Right atrium auricular region (tissue), 2 donors: ENCODE measurements at regions not wholly inside any gene's neighbourhood (a gene's known extent, or its start where the extent isn't known, plus 50 kb on each side); places are given as distances from the start of the nearest gene placed in this dataset.

ENCODE experiments used
- DNase-seq: peaks from one replicate; pipeline ENCODE4 v3.0.0-alpha.2; 2019; ENCODE audit warnings: low spot score
- H3K27ac ChIP-seq, 2 donors: fragments of 200-600 bp; sonication (generic); 1 replicate in 1 of 2; 2 replicates in 1 of 2; pipeline ENCODE4 v1.5.1; 2016 to 2019
- H3K27me3 ChIP-seq, 2 donors: fragments of 200-600 bp; sonication (generic); one replicate each; pipeline versions ENCODE4 v1.5.1 to v1.6.0; 2017 to 2019
- H3K36me3 ChIP-seq: fragments of 200-600 bp; sonication (generic); one replicate; pipeline ENCODE4 v1.5.1; 2016
- H3K4me1 ChIP-seq, 2 donors: fragments of 200-600 bp; sonication (generic); one replicate each; pipeline versions ENCODE4 v1.5.1 to v1.6.0; 2017 to 2019
- H3K4me3 ChIP-seq, 2 donors: fragments of 200-600 bp; sonication (generic); 1 replicate in 1 of 2; 2 replicates in 1 of 2; pipeline ENCODE4 v1.5.1; 2017 to 2019; ENCODE audit warnings: mild to moderate bottlenecking in 1 of 2, moderate library complexity in 1 of 2
- H3K9me3 ChIP-seq, 2 donors: fragments of 200-600 bp; sonication (generic); one replicate each; pipeline ENCODE4 v1.5.1; 2019
- CTCF ChIP-seq, 2 donors: fragments of 200-600 bp; sonication (generic); IDR thresholded peaks; one replicate each; pipeline ENCODE4 v1.5.1; 2019; ENCODE audit warnings: antibody characterized with exemption in 2 of 2

GRCh38 chr2:220005362-220005761 is 377.9 kb downstream of the SLC4A3 start:
- DNase-seq: no peak
- no peaks in the 10 kb centered on the region for H3K36me3 ChIP-seq
- H3K4me1 ChIP-seq: peaks cover 0 to 9% of the 10 kb centered on the region in 2 donors
- peak overlapping the region in 1 of 2 donors; percentile 22 for H3K27ac ChIP-seq
- no peaks in the 10 kb centered on the region for H3K9me3 ChIP-seq
- TF ChIP-seq CTCF (IDR thresholded peaks at IDR 0.05): no peak
- H3K4me3 ChIP-seq: no peak overlapping the region
- H3K27me3 ChIP-seq: no peaks in the 10 kb centered on the region

DNA sequence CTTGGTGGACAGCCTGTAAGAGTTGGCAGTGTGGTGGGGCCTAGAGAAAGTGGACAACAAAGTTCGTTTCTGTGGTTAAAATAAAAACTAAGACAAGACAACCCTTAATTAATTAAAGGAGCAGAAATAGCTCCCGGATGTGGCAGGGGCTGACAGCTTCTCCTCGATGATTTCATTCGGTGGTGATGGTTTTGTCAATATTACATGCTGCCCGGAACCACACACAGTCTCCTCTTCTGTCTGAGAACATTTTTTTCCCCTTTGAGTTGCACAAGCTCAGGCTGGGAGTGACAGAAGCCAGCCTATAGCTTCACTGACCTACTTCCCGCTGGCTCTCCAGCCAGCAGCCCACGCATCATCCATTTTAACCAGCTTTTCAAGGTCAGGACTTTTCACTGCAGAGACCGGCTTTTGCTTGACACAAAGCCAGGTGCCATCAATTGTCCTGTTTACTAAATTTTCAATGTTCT is 378.8 kb downstream of the SLC4A3 start:
- H3K36me3 ChIP-seq: no peaks in the 10 kb centered on the region
- no peaks in the 10 kb centered on the region for H3K9me3 ChIP-seq
- H3K27ac ChIP-seq: peak overlapping the region in 1 of 2 donors; percentile 22
- no peak for TF ChIP-seq CTCF (IDR thresholded peaks at IDR 0.05)
- no peak overlapping the region for H3K4me3 ChIP-seq
- H3K27me3 ChIP-seq: no peaks in the 10 kb centered on the region
- H3K4me1 ChIP-seq: peaks cover 0 to 9% of the 10 kb centered on the region in 2 donors
- DNase-seq: no peak

- TF ChIP-seq CTCF (IDR thresholded peaks at IDR 0.05): no peak
- Histone ChIP-seq H3K27ac (no peak overlapping the region), H3K27me3 (no peaks in the 10 kb centered on the region), H3K4me3 (no peak overlapping the region), H3K4me1 (no peaks in the 10 kb centered on the region), H3K9me3 (no peaks in the 10 kb centered on the region), H3K36me3 (no peaks in the 10 kb centered on the region)
- DNase-seq: no peak
Measured at GRCh38 chr2:220011859-220012258, 384.4 kb downstream of the SLC4A3 start.

- Histone ChIP-seq H3K9me3 (no peaks in the 10 kb centered on the region), H3K27ac (no peak overlapping the region), H3K4me3 (no peak overlapping the region), H3K27me3 (no peaks in the 10 kb centered on the region), H3K36me3 (no peaks in the 10 kb centered on the region), H3K4me1 (no peaks in the 10 kb centered on the region)
- no peak for TF ChIP-seq CTCF (IDR thresholded peaks at IDR 0.05)
- DNase-seq: no peak
Measured at GRCh38 chr2:220014961-220015360, 387.5 kb downstream of the SLC4A3 start.

- H3K36me3 ChIP-seq: no peaks in the 10 kb centered on the region
- no peak for TF ChIP-seq CTCF (IDR thresholded peaks at IDR 0.05)
- H3K4me1 ChIP-seq: no peaks in the 10 kb centered on the region
- H3K4me3 ChIP-seq: no peak overlapping the region
- no peaks in the 10 kb centered on the region for H3K27me3 ChIP-seq
- H3K27ac ChIP-seq: no peak overlapping the region
- no peak for DNase-seq
- no peaks in the 10 kb centered on the region for H3K9me3 ChIP-seq
Measured at GRCh38 chr2:220015576-220015975, 388.1 kb downstream of the SLC4A3 start.

DNA sequence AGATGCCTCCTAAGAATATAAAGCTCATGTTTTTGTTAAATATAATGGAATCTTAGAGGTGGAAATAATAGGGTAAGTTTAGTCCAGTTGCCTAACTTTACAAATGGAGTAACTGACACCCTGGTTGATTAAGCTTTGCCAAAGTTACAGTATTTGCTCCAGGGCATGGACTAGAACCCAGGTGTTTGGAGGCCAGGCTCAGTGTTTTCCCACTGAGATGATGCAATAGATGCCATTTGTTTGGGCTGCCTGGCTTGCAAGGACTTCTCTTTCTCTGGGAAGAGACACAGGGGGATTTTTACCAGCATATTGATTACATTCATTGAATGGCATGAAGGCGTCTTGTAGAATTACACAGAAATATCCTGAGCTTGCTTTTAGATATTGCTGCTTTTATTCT is 397.8 kb downstream of the SLC4A3 start:
- no peak for DNase-seq
- Histone ChIP-seq H3K4me1 (no peaks in the 10 kb centered on the region), H3K36me3 (no peaks in the 10 kb centered on the region), H3K9me3 (no peaks in the 10 kb centered on the region), H3K27me3 (no peaks in the 10 kb centered on the region), H3K27ac (no peak overlapping the region), H3K4me3 (no peak overlapping the region)
- no peak for TF ChIP-seq CTCF (IDR thresholded peaks at IDR 0.05)
